ENCODE measurements at regions not wholly inside any gene's neighbourhood (a gene's known extent, or its start where the extent isn't known, plus 50 kb on each side); places are given as distances from the start of the nearest gene placed in this dataset.

DNA sequence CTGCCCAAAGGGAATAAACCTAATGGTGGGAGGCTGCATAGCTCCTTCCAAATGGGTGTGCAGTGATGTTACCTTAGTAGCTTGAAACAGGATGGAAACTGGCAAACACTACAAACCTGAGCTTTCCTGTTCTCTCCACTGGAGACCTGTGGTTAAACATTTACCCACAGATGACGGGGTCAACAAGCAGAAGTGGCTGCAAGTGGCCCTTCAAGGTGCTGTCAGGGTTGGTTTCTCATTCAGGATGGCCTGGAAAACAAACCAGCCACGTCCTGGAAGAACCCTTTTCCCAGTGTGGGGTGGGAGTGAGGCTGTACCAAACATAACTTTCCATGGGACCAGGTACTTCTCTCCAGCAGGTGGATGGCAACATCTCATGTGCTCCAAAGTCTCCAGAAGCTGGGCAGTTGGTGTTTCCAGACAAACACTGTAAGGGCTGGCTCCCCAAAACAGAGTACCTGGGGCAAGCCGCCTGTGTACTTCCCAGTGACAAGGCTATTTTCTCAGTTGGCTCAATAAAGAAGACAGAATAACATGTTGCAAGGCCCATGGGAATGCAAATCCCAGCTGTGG is 67.5 kb downstream of the DNAJB9 start:
- Histone ChIP-seq H3K4me1 (replicated peaks) (no peaks in the 10 kb centered on the region), H3K4me3 (no peak overlapping the region), H3K27ac (no peak overlapping the region), H3K36me3 (no peaks in the 10 kb centered on the region), H3K27me3 (replicated peaks; ENCODE audit: insufficient read depth) (no peaks in the 10 kb centered on the region), H3K9me3 (no peaks in the 10 kb centered on the region)
- intact Hi-C loops (cut with DNase I), result no loop called here
- no peak for DNase-seq (ENCODE audit: low spot score)
- WGBS, result 82% methylated on average over 3 of the region's 3 CpGs
- no peak for TF ChIP-seq POLR2A (IDR thresholded peaks at IDR 0.05)
- TF ChIP-seq, protein P1, sequence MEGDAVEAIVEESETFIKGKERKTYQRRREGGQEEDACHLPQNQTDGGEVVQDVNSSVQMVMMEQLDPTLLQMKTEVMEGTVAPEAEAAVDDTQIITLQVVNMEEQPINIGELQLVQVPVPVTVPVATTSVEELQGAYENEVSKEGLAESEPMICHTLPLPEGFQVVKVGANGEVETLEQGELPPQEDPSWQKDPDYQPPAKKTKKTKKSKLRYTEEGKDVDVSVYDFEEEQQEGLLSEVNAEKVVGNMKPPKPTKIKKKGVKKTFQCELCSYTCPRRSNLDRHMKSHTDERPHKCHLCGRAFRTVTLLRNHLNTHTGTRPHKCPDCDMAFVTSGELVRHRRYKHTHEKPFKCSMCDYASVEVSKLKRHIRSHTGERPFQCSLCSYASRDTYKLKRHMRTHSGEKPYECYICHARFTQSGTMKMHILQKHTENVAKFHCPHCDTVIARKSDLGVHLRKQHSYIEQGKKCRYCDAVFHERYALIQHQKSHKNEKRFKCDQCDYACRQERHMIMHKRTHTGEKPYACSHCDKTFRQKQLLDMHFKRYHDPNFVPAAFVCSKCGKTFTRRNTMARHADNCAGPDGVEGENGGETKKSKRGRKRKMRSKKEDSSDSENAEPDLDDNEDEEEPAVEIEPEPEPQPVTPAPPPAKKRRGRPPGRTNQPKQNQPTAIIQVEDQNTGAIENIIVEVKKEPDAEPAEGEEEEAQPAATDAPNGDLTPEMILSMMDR (IDR thresholded peaks at IDR 0.05), result no peak
- TF ChIP-seq POLR2AphosphoS5 (IDR thresholded peaks at IDR 0.05), result no peak

DNA sequence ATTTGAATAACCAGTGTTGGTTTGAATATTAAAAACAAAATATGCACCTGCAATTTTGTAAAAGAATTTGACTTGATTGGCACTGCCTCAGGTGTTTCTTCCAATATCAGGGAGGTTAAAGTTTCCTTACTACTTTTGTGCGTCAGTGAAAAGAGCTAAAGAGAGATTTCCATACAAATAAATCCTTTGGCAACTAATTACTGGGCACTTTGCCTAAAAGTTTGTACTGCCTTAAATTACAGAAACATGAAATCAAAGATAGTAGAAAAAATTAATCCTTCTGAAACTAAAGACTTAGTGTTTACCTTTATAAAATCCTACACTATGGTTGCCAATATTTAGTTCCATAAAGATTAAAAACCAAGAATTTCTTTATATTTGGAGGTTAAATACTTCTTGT is 72.5 kb downstream of the DNAJB9 start:
- no peak overlapping the region for H3K4me3 ChIP-seq
- intact Hi-C loops (cut with DNase I), result no loop called here
- WGBS, result 19% methylated on average over 1 of the region's 1 CpG
- DNase-seq (ENCODE audit: low spot score), result no peak
- no peak for TF ChIP-seq POLR2A (IDR thresholded peaks at IDR 0.05)
- TF ChIP-seq POLR2AphosphoS5 (IDR thresholded peaks at IDR 0.05), result no peak
- TF ChIP-seq, protein P1 (IDR thresholded peaks at IDR 0.05), result no peak
- H3K27me3 ChIP-seq (replicated peaks; ENCODE audit: insufficient read depth), result no peaks in the 10 kb centered on the region
- H3K27ac ChIP-seq, result no peak overlapping the region
- no peaks in the 10 kb centered on the region for H3K9me3 ChIP-seq
- H3K36me3 ChIP-seq, result no peaks in the 10 kb centered on the region
- no peaks in the 10 kb centered on the region for H3K4me1 ChIP-seq (replicated peaks)

DNA sequence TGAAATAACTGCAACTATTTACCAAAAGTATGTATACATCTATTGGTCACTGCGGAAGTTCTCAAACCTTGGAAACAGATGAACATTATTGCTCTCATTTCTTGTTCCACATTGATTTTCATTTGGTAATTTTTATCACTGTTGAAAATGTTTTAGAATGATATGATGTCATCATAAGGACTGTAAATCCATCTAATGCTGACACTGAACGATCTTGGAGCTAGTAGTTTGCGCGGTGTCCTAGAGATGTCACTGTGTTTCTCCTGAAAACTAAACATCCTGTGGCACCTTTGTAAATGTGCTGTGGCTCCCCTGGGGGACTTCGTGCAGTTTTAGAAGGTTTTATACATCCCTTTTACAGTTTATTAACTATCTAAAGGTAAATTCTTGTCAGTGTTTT is 73.5 kb downstream of the DNAJB9 start:
- intact Hi-C loops (cut with DNase I), result no loop called here
- H3K4me1 ChIP-seq (replicated peaks), result no peaks in the 10 kb centered on the region
- H3K27ac ChIP-seq, result no peak overlapping the region
- no peaks in the 10 kb centered on the region for H3K36me3 ChIP-seq
- TF ChIP-seq POLR2AphosphoS5 (IDR thresholded peaks at IDR 0.05) (no peak), POLR2A (IDR thresholded peaks at IDR 0.05) (no peak)
- TF ChIP-seq, protein P1 (IDR thresholded peaks at IDR 0.05), result no peak
- no peak for DNase-seq (ENCODE audit: low spot score)
- H3K4me3 ChIP-seq, result no peak overlapping the region
- H3K27me3 ChIP-seq (replicated peaks; ENCODE audit: insufficient read depth), result no peaks in the 10 kb centered on the region
- H3K9me3 ChIP-seq, result no peaks in the 10 kb centered on the region
- 76% methylated on average over 5 of the region's 5 CpGs for WGBS

DNA sequence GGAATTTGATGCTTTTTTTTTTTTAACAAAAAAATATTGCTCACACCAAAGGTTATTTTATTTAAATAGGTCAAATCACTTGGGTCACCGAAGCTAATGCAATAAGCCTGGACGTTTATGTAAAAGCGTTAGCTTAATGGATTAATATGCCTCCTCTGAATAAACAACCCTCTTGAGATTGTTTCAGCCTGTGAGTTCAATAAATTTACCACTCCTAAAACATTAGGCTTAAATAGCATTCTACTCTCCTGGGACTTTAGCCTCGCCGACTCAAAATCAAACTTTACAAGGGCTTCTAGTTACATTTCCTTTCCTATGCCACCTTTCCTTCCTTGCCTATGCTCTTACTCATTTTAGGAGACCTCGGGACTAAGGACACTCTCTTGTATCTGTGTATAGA is 79.3 kb downstream of the DNAJB9 start:
- TF ChIP-seq POLR2AphosphoS5 (IDR thresholded peaks at IDR 0.05) (no peak), POLR2A (IDR thresholded peaks at IDR 0.05) (no peak)
- TF ChIP-seq, protein P1 (IDR thresholded peaks at IDR 0.05), result no peak
- Histone ChIP-seq H3K9me3 (no peaks in the 10 kb centered on the region), H3K27ac (no peak overlapping the region), H3K4me1 (replicated peaks) (no peaks in the 10 kb centered on the region), H3K27me3 (replicated peaks; ENCODE audit: insufficient read depth) (no peaks in the 10 kb centered on the region), H3K36me3 (no peaks in the 10 kb centered on the region), H3K4me3 (no peak overlapping the region)
- intact Hi-C loops (cut with DNase I), result no loop called here
- DNase-seq (ENCODE audit: low spot score), result no peak
- WGBS, result 54% methylated on average over 6 of the region's 6 CpGs

DNA sequence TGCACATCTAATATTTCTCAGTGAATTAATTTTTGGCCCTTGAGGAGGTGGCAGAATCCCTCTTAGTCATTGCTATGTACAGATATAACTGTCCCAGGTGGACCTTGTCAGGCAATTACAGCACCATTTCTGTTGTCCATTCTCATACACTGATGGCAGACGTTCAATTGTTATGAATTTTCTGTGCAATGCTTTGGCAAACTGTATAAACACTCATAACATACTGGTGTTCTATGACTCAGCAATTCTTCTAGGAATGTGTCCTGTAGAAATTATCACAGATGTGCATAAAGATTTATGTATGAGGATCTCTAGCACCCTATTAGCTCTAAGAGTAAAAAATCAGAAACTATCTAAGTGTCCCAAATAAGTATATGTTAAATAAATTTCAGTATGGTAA is 80.8 kb downstream of the DNAJB9 start:
- 14% methylated on average over 1 of the region's 1 CpG for WGBS
- no peaks in the 10 kb centered on the region for H3K27me3 ChIP-seq (replicated peaks; ENCODE audit: insufficient read depth)
- H3K27ac ChIP-seq, result no peak overlapping the region
- intact Hi-C loops (cut with DNase I), result no loop called here
- no peak for DNase-seq (ENCODE audit: low spot score)
- no peaks in the 10 kb centered on the region for H3K9me3 ChIP-seq
- H3K4me1 ChIP-seq (replicated peaks), result no peaks in the 10 kb centered on the region
- no peak for TF ChIP-seq POLR2A (IDR thresholded peaks at IDR 0.05)
- TF ChIP-seq, protein P1 (IDR thresholded peaks at IDR 0.05), result no peak
- TF ChIP-seq POLR2AphosphoS5 (IDR thresholded peaks at IDR 0.05), result no peak
- no peak overlapping the region for H3K4me3 ChIP-seq
- H3K36me3 ChIP-seq, result no peaks in the 10 kb centered on the region
